Endothelial cell of umbilical vein (primary cell): ENCODE measurements at regions not wholly inside any gene's neighbourhood (a gene's known extent, or its start where the extent isn't known, plus 50 kb on each side); places are given as distances from the start of the nearest gene placed in this dataset.

ENCODE experiments used
- BruUV-seq: library from RNA; stranded (reverse); fragments of 400-500 nt; replicated peaks from 2 replicates; lab custom pipeline; 2021; lab: Mats Ljungman, UMichigan
- CTCF ChIA-PET: fragments of 300-600, 350-600 bp; sonication (Branson Sonifier 250); formaldehyde crosslinking; loops from one replicate; lab custom pipeline; 2021; ENCODE audit warnings: antibody characterized with exemption, inconsistent platforms; lab: Charles Lee
- POLR2A ChIA-PET: fragments of 300-600, 350-600 bp; sonication (Branson Sonifier 250); formaldehyde crosslinking; loops from one replicate; lab custom pipeline; 2021; ENCODE audit warnings: antibody characterized with exemption, inconsistent platforms; lab: Charles Lee
- DNase-seq: peaks from one replicate; pipeline ENCODE4 v3.0.0-alpha.2; 2011; ENCODE audit warnings: low read depth, low spot score
- FAIRE-seq: peaks from 2 replicates; lab custom pipeline; 2011; peaks lifted over from hg19 to GRCh38; lab: Jason Lieb, UNC
- H2AFZ ChIP-seq: 2 replicates; pipeline ENCODE4 v1.6.0; 2012; ENCODE audit warnings: low read depth, low read length, control low read depth, inconsistent platforms
- H3K27ac ChIP-seq: 2 replicates; pipeline ENCODE4 v1.5.1; 2011; ENCODE audit warnings: low read depth, mild to moderate bottlenecking, control low read depth, low read length, moderate library complexity; ENCODE audit not compliant: insufficient read depth
- H3K27me3 ChIP-seq, 2 experiments: 2 replicates each; pipeline versions ENCODE4 v1.6.0 to v1.6.1; 2011; ENCODE audit warnings: low read length in 2 of 2, mixed read lengths in 1 of 2; ENCODE audit not compliant: control insufficient read depth in 2 of 2, insufficient read depth in 2 of 2
- H3K36me3 ChIP-seq, 2 experiments: 2 replicates in 1 of 2; 3 replicates in 1 of 2; pipeline ENCODE4 v1.5.1; 2011; ENCODE audit warnings: low read length in 2 of 2, mild to moderate bottlenecking in 1 of 2, moderate library complexity in 1 of 2; ENCODE audit not compliant: control insufficient read depth in 2 of 2, insufficient read depth in 2 of 2; ENCODE audit errors: extremely low read depth in 1 of 2
- H3K4me1 ChIP-seq: 3 replicates; pipeline ENCODE4 v1.5.1; 2011; ENCODE audit warnings: mild to moderate bottlenecking, low read length; ENCODE audit not compliant: control insufficient read depth, insufficient read depth; ENCODE audit errors: extremely low read depth
- H3K4me2 ChIP-seq: 2 replicates; pipeline ENCODE4 v1.6.1; 2011; ENCODE audit warnings: low read length, control low read depth, mixed read lengths; ENCODE audit not compliant: insufficient read depth
- H3K4me3 ChIP-seq, 3 experiments: fragments of 200-600 bp in 1 of 3; sonication (generic), shearing (Covaris generic) in 1 of 3; replicated peaks in 1 of 3; 2 replicates each; pipeline ENCODE4 v1.5.1; 2011 to 2016; ENCODE audit warnings: control low read depth in 3 of 3, low read length in 3 of 3, mild to moderate bottlenecking in 2 of 3, inconsistent platforms in 1 of 3, low read depth in 1 of 3, moderate library complexity in 1 of 3; ENCODE audit not compliant: insufficient read depth in 1 of 3
- H3K79me2 ChIP-seq: 2 replicates; pipeline ENCODE4 v1.6.0; 2012; ENCODE audit warnings: low read length, inconsistent platforms; ENCODE audit not compliant: control insufficient read depth, insufficient read depth
- H3K9ac ChIP-seq: replicated peaks from 2 replicates; pipeline ENCODE3; 2011; ENCODE audit warnings: low read length, control low read depth; ENCODE audit not compliant: insufficient read depth; ENCODE audit errors: extremely low read depth
- H3K9me1 ChIP-seq: replicated peaks from 3 replicates; pipeline ENCODE4 v1.6.0; 2011; ENCODE audit warnings: mild to moderate bottlenecking, low read length; ENCODE audit not compliant: control insufficient read depth, insufficient read depth; ENCODE audit errors: extremely low read depth
- H3K9me3 ChIP-seq: replicated peaks from 2 replicates; pipeline ENCODE4 v1.5.1; 2012; ENCODE audit warnings: low read length, inconsistent platforms; ENCODE audit not compliant: control insufficient read depth, insufficient read depth
- H4K20me1 ChIP-seq: replicated peaks from 2 replicates; pipeline ENCODE3; 2011; ENCODE audit warnings: mild to moderate bottlenecking, low read length; ENCODE audit not compliant: control insufficient read depth, insufficient read depth; ENCODE audit errors: extremely low read depth
- CTCF ChIP-seq, 2 donors: IDR thresholded peaks; 1 replicate in 1 of 2; 2 replicates in 1 of 2; pipeline ENCODE4 v1.5.1; 2011; ENCODE audit warnings: low read length in 2 of 2, mild to moderate bottlenecking in 2 of 2, moderate library complexity in 2 of 2, control low read depth in 1 of 2, inconsistent platforms in 1 of 2, low read depth in 1 of 2; ENCODE audit not compliant: insufficient read depth in 1 of 2; ENCODE audit errors: extremely low read depth in 1 of 2
- EZH2 ChIP-seq: IDR thresholded peaks from 2 replicates; pipeline ENCODE4 v1.6.1; 2012; ENCODE audit warnings: borderline replicate concordance, low read depth, mild to moderate bottlenecking, moderate library complexity, low read length, inconsistent platforms; ENCODE audit not compliant: severe bottlenecking
- FOS ChIP-seq: IDR thresholded peaks from 2 replicates; pipeline ENCODE4 v1.6.1; 2011; ENCODE audit warnings: mild to moderate bottlenecking, low read length, moderate library complexity, borderline replicate concordance; ENCODE audit not compliant: insufficient read depth
- GATA2 ChIP-seq: IDR thresholded peaks from 2 replicates; pipeline ENCODE4 v1.7.0; 2011; ENCODE audit warnings: low read depth, mild to moderate bottlenecking, moderate library complexity, mixed read lengths, low read length; ENCODE audit not compliant: insufficient read length, insufficient read depth
- JUN ChIP-seq: IDR thresholded peaks from 2 replicates; pipeline ENCODE4 v1.6.1; 2011; ENCODE audit warnings: borderline replicate concordance, low read depth; ENCODE audit not compliant: insufficient read length, insufficient read depth
- MAX ChIP-seq: IDR thresholded peaks from 2 replicates; pipeline ENCODE4 v1.6.1; 2011; ENCODE audit not compliant: insufficient read depth, insufficient read length
- MYC ChIP-seq: IDR thresholded peaks from one replicate; pipeline ENCODE4 v1.6.1; 2011; ENCODE audit warnings: mild to moderate bottlenecking, low read depth, low read length
- POLR2A ChIP-seq: IDR thresholded peaks from 2 replicates; pipeline ENCODE4 v1.6.1; 2012; ENCODE audit warnings: low read depth, mild to moderate bottlenecking, control low read depth, low read length
- POLR2AphosphoS5 ChIP-seq: IDR thresholded peaks from 2 replicates; pipeline ENCODE4 v1.6.1; 2012; ENCODE audit warnings: low read depth, mild to moderate bottlenecking, control low read depth, low read length, moderate library complexity; ENCODE audit not compliant: insufficient read depth
- dilution Hi-C: fragments of 300-500 bp; cut with MboI; formaldehyde crosslinking; loops from one replicate; pipeline ENCODE4 v1.15.0; 2019; ENCODE audit warnings: low sequenced_read_pairs; ENCODE audit not compliant: extremely low pct_ligation_motif_present
- intact Hi-C: fragments of 100-400 bp; cut with micrococcal nuclease; formaldehyde crosslinking; loops from one replicate; pipeline ENCODE4 v1.10.0; 2022

DNA sequence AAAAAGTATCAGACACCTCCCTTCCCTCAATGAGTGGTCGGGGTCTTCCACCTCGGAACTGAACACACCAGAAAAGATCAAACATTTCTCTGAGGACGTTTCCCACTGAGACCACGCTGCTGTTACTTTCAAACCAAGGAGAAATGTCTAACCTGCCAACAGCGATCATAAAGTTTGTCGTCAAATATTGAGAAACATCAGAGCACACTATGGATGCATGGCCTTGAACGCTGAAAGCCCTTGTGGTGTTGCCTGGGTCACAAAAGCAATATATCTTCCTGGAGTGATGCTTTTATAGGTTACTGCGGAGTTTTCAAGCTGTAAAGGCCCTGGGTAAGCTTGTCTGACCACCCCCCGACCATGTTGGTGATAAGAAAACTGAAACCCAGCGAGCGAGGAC lies 70.2 kb upstream of the ID2 start:
- Histone ChIP-seq H3K27me3 (no peaks in the 10 kb centered on the region), H3K4me3 (no peak overlapping the region), H3K79me2 (no peaks in the 10 kb centered on the region), H3K27ac (no peak overlapping the region), H3K9me1 (no peaks in the 10 kb centered on the region), H2AFZ (no peak overlapping the region), H3K4me1 (no peaks in the 10 kb centered on the region), H4K20me1 (no peaks in the 10 kb centered on the region), H3K4me2 (no peak overlapping the region), H3K9ac (no peak overlapping the region), H3K36me3 (no peaks in the 10 kb centered on the region), H3K9me3 (no peaks in the 10 kb centered on the region)
- intact Hi-C loops: no loop called here
- FAIRE-seq (no peak), DNase-seq (no peak)
- ChIA-PET POLR2A (no interaction called here), CTCF (no interaction called here)
- no TSS peak for BruUV-seq
- dilution Hi-C loops: no loop called here
- no peak for TF ChIP-seq MYC
- TF ChIP-seq FOS: no peak
- no peak for TF ChIP-seq EZH2
- TF ChIP-seq GATA2: no peak
- TF ChIP-seq MAX: no peak
- no peak for TF ChIP-seq JUN
- TF ChIP-seq CTCF (IDR thresholded peaks at IDR 0.05; ENCODE audit: extremely low read depth in 1 of 2, insufficient read depth in 1 of 2, low read depth in 1 of 2, low read length in 2 of 2): no peak
- TF ChIP-seq POLR2AphosphoS5: no peak
- no peak for TF ChIP-seq POLR2A
